ENCODE measurements at regions not wholly inside any gene's neighbourhood (a gene's known extent, or its start where the extent isn't known, plus 50 kb on each side); places are given as distances from the start of the nearest gene placed in this dataset.
A peak's percentile ranks its signal among the peaks of the same experiment; 100 is the strongest.

DNA sequence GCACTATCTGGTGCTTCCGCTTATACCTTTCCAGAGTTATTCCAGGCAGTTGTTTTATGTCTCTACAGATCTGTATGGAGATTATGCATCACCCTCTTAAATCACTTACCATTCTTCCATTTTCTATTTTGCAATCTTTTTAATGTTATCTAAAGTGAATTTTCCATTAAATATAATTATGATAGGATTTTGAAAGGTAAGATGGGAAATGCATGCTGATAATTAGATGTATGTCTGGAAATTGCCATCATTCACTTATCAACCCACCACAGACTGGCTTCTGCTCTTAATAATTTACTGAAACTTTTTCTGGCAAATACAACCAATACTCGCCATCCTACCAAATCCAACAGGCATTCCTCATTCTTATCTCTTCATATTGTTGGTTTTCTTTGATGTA, 227.4 kb upstream of the MC4R start:
- TF ChIP-seq RARB (CRISPR knock-in tag; IDR thresholded peaks at IDR 0.05) (no peak), ZFP30 (CRISPR knock-in tag; IDR thresholded peaks at IDR 0.05) (no peak), PPARA (CRISPR knock-in tag; IDR thresholded peaks at IDR 0.05; ENCODE audit: borderline replicate concordance) (no peak), OSR1 (CRISPR knock-in tag; IDR thresholded peaks at IDR 0.05) (no peak), ZNF8 (CRISPR knock-in tag; IDR thresholded peaks at IDR 0.05) (no peak), BACH2 (CRISPR knock-in tag; IDR thresholded peaks at IDR 0.05; ENCODE audit: borderline replicate concordance) (no peak), TCF4 (CRISPR knock-in tag; IDR thresholded peaks at IDR 0.05; ENCODE audit: borderline replicate concordance) (peak; percentile 66), TOX (CRISPR knock-in tag; IDR thresholded peaks at IDR 0.05; ENCODE audit: borderline replicate concordance) (no peak)
- TF ChIP-seq, protein P1, sequence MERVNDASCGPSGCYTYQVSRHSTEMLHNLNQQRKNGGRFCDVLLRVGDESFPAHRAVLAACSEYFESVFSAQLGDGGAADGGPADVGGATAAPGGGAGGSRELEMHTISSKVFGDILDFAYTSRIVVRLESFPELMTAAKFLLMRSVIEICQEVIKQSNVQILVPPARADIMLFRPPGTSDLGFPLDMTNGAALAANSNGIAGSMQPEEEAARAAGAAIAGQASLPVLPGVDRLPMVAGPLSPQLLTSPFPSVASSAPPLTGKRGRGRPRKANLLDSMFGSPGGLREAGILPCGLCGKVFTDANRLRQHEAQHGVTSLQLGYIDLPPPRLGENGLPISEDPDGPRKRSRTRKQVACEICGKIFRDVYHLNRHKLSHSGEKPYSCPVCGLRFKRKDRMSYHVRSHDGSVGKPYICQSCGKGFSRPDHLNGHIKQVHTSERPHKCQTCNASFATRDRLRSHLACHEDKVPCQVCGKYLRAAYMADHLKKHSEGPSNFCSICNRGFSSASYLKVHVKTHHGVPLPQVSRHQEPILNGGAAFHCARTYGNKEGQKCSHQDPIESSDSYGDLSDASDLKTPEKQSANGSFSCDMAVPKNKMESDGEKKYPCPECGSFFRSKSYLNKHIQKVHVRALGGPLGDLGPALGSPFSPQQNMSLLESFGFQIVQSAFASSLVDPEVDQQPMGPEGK (CRISPR knock-in tag; IDR thresholded peaks at IDR 0.05; ENCODE audit: borderline replicate concordance): no peak
- TF ChIP-seq, protein P2, sequence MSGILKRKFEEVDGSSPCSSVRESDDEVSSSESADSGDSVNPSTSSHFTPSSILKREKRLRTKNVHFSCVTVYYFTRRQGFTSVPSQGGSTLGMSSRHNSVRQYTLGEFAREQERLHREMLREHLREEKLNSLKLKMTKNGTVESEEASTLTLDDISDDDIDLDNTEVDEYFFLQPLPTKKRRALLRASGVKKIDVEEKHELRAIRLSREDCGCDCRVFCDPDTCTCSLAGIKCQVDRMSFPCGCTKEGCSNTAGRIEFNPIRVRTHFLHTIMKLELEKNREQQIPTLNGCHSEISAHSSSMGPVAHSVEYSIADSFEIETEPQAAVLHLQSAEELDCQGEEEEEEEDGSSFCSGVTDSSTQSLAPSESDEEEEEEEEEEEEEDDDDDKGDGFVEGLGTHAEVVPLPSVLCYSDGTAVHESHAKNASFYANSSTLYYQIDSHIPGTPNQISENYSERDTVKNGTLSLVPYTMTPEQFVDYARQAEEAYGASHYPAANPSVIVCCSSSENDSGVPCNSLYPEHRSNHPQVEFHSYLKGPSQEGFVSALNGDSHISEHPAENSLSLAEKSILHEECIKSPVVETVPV (CRISPR knock-in tag; IDR thresholded peaks at IDR 0.05): no peak
- TF ChIP-seq, protein P3, sequence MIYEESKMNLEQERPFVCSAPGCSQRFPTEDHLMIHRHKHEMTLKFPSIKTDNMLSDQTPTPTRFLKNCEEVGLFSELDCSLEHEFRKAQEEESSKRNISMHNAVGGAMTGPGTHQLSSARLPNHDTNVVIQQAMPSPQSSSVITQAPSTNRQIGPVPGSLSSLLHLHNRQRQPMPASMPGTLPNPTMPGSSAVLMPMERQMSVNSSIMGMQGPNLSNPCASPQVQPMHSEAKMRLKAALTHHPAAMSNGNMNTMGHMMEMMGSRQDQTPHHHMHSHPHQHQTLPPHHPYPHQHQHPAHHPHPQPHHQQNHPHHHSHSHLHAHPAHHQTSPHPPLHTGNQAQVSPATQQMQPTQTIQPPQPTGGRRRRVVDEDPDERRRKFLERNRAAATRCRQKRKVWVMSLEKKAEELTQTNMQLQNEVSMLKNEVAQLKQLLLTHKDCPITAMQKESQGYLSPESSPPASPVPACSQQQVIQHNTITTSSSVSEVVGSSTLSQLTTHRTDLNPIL (CRISPR knock-in tag; IDR thresholded peaks at IDR 0.05; ENCODE audit: low read depth): no peak

Measured in SK-N-SH treated with all-trans-retinoic acid at 6 μM for 48 hours (cell line).